Activated T-helper 1 cell treated with anti-CD3 and anti-CD28 coated beads, Interleukin-12 subunit alpha, Interleukin-12 subunit beta, Interleukin-2, Interleukin-4 antibody, amounts not matched to agents 30 ng/mL and 10 ng/mL and 1 ng/mL, durations not matched to agents 14 hours and 24 hours and 36 hours (primary cell): ENCODE measurements at regions not wholly inside any gene's neighbourhood (a gene's known extent, or its start where the extent isn't known, plus 50 kb on each side); places are given as distances from the start of the nearest gene placed in this dataset.
A peak's percentile ranks its signal among the peaks of the same experiment; 100 is the strongest.

ENCODE experiments used
- DNase-seq: peaks from one replicate; pipeline ENCODE4 v3.0.0; 2021; ENCODE audit warnings: low spot score
- H3K27ac Mint-ChIP-seq: one replicate; pipeline ENCODE4 v1.8.0; 2021; ENCODE audit warnings: mild to moderate bottlenecking, mixed read lengths
- H3K27me3 Mint-ChIP-seq: one replicate; pipeline ENCODE4 v1.8.0; 2022; ENCODE audit warnings: mild to moderate bottlenecking, moderate library complexity, mixed read lengths; ENCODE audit not compliant: insufficient read depth
- H3K36me3 Mint-ChIP-seq: one replicate; pipeline ENCODE4 v1.8.0; 2021; ENCODE audit warnings: low read depth, mixed read lengths
- H3K4me1 Mint-ChIP-seq: one replicate; pipeline ENCODE4 v1.8.0; 2021; ENCODE audit warnings: low read depth, mixed read lengths
- H3K4me3 Mint-ChIP-seq: one replicate; pipeline ENCODE4 v1.8.0; 2021; ENCODE audit warnings: mild to moderate bottlenecking, moderate library complexity, mixed read lengths
- H3K9me3 Mint-ChIP-seq: one replicate; pipeline ENCODE4 v1.8.0; 2021; ENCODE audit warnings: mixed read lengths
- intact Hi-C: fragments of 100-400 bp; cut with micrococcal nuclease; formaldehyde crosslinking; loops from one replicate; pipeline ENCODE4 v1.15.1; 2024

DNA sequence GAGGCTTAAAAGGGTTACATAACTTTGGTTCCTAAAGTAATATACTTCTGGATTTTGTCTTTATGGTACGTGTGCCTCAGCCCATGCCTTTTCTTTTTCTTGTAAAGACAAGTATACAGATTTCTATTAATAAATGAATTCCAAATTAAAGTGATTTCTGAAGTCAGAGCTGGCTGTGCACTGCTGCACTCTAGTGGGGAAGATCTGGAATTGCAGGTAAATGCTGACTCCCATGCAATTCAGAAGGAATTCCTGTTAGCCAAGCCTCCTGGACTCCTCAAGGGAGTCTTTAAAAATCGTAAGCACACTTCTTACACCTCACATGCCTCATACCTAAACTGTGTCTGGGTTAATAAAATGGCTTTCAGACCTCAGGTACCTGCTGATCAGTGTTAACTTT, 118.4 kb upstream of the SLC7A1 start:
- H3K27me3 Mint-ChIP-seq = peaks cover 8% of the 10 kb centered on the region
- H3K9me3 Mint-ChIP-seq = no peaks in the 10 kb centered on the region
- H3K27ac Mint-ChIP-seq = no peak overlapping the region
- DNase-seq = no peak
- no peaks in the 10 kb centered on the region for H3K36me3 Mint-ChIP-seq
- H3K4me1 Mint-ChIP-seq = no peaks in the 10 kb centered on the region
- H3K4me3 Mint-ChIP-seq = no peak overlapping the region
- intact Hi-C loops = no loop called here

DNA sequence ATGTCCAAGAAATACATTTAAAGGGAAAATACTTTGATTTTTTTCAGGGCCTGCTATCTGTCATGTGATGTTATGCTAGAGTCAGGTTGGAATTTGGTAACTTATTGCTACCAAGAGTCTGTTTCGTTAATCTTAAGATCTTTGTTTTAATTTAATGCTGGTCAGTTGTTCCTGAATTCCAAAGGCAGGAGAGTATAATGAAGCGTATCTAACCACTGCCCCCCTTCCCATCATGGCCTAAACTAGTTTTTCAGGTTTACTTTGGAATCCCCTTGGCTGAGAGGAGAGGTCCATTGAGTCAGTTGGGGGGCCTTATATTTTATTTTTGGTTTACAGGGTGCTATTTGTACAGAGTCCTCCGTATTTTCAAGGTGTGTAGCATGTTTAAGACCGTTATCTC, 116.3 kb upstream of the SLC7A1 start:
- no peak for DNase-seq
- H3K4me3 Mint-ChIP-seq = no peak overlapping the region
- H3K4me1 Mint-ChIP-seq = no peaks in the 10 kb centered on the region
- peaks cover 8% of the 10 kb centered on the region for H3K27me3 Mint-ChIP-seq
- H3K9me3 Mint-ChIP-seq = no peaks in the 10 kb centered on the region
- H3K27ac Mint-ChIP-seq = no peak overlapping the region
- no peaks in the 10 kb centered on the region for H3K36me3 Mint-ChIP-seq
- intact Hi-C loops = no loop called here

DNA sequence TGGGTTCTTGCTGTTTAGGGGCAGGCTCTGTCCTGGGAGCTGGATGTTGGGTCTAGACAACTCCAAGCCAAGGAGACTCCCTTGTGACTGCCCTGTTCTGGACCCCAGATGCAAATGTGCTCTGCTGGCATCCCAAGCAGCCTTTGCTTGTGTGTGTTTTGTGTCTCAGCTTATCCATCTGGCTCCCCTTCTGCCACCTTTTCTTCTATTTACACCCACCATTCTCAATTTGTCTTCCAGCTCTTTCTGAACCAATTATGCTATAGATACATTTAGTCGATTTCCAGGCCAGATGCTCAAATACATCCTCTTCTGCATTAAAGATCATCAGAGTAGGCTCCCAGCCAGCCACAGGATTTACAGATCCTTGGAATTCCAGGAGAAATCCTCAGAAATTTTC, 115.0 kb upstream of the SLC7A1 start:
- Mint-ChIP-seq H3K4me1 (no peaks in the 10 kb centered on the region), H3K9me3 (no peaks in the 10 kb centered on the region), H3K4me3 (no peak overlapping the region), H3K36me3 (no peaks in the 10 kb centered on the region), H3K27ac (no peak overlapping the region), H3K27me3 (peaks cover 6% of the 10 kb centered on the region)
- no peak for DNase-seq
- intact Hi-C loops = no loop called here

DNA sequence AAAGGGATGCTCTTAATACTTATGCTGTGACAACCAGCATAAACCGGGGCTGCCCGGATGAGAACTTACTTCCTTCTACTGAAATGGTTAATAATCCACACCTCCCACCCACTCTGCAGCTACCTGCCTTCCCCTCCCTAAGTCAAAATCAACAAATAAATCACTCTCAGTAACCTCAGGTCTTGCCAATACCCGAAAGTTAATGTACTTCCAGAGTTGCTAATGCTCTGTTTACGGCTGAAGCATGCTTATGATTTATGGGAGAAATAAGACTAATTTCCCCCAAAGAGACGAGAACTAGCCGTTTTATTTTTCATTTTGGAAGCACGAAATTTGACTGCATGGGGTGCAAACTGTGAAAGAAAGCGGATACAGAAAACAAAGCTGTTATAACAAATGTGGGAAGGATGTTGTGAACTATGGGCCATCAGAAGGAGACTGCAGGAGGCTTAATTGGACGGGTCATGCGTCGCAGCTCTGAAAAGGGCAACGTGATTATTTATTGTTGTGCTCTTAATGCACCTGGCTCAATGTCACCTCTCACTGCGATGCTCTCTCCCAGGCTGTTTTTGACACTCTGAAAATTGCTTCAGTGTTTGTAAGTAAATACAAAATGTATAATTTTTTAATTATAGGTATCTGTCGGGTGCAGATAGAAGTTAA, 114.0 kb upstream of the SLC7A1 start:
- intact Hi-C loops = loop anchor here (5.0 kb wide), 2 partner anchors 252 to 403 kb away; no protein-coding TSS in a partner anchor
- no peak overlapping the region for H3K4me3 Mint-ChIP-seq
- no peaks in the 10 kb centered on the region for H3K9me3 Mint-ChIP-seq
- H3K27me3 Mint-ChIP-seq = peaks cover 6% of the 10 kb centered on the region
- no peaks in the 10 kb centered on the region for H3K4me1 Mint-ChIP-seq
- DNase-seq = no peak
- H3K27ac Mint-ChIP-seq = no peak overlapping the region
- no peaks in the 10 kb centered on the region for H3K36me3 Mint-ChIP-seq

DNA sequence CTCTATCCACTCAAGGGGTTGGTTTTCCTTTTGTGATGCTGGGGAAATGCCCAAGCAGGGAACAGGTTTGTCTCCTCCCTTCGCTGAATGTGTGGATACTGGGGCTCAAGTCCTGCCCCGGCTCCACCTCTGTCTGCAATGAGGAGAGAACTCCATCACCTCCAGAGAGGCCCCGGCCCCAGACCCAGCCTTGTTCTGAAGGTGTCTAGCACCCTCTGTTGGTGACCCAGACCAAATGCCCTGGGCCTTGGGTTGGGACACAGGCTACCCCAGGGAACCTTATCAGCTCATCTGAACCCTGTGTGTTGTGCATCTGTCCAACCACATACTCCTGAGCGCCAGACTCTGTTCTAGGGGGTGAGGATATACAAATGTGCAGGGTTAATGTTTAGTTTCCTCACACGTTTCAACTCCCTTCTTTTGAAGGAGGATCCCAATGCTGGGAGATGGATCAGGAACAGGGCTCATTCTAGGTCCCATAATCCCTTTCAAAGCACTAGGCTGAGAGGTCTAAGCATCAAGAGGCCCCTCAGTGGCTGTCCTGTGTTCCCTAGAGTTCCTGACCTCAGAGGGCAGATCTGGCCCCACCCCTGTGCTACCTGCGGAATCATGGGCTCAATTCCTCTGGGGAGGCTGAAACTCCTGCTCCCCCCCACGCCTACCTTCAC, 112.5 kb upstream of the SLC7A1 start:
- peaks cover 12% of the 10 kb centered on the region for H3K27me3 Mint-ChIP-seq
- DNase-seq = peak; percentile 31
- H3K36me3 Mint-ChIP-seq = no peaks in the 10 kb centered on the region
- no peak overlapping the region for H3K27ac Mint-ChIP-seq
- no peaks in the 10 kb centered on the region for H3K9me3 Mint-ChIP-seq
- intact Hi-C loops = loop anchor here (1.0 to 5.0 kb wide), 4 partner anchors 200 to 404 kb away; no protein-coding TSS in a partner anchor
- no peaks in the 10 kb centered on the region for H3K4me1 Mint-ChIP-seq
- H3K4me3 Mint-ChIP-seq = no peak overlapping the region

DNA sequence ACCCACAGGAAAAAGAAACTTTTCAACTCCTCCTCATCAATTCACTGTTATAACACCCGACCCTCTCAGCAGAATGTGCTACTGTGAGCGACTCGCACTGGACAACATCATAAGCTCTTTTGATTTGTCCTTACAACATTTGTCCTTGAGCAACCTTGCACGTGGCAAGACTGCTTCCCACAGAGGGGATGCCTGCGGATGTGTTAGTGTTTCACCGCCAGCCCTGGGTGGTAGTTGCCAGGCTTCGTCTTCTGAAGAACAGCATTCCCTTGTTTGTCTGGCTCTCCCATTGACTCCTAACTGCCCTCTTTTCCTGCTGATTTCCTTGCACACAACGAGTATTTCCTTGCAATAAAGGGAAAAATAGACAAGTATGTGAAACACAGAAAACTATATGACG, 111.4 kb upstream of the SLC7A1 start:
- intact Hi-C loops = loop anchor here (5.0 kb wide), 2 partner anchors 250 to 405 kb away; no protein-coding TSS in a partner anchor
- no peaks in the 10 kb centered on the region for H3K36me3 Mint-ChIP-seq
- H3K4me3 Mint-ChIP-seq = no peak overlapping the region
- H3K27me3 Mint-ChIP-seq = peaks cover 21% of the 10 kb centered on the region
- H3K4me1 Mint-ChIP-seq = no peaks in the 10 kb centered on the region
- DNase-seq = no peak
- no peak overlapping the region for H3K27ac Mint-ChIP-seq
- H3K9me3 Mint-ChIP-seq = no peaks in the 10 kb centered on the region

DNA sequence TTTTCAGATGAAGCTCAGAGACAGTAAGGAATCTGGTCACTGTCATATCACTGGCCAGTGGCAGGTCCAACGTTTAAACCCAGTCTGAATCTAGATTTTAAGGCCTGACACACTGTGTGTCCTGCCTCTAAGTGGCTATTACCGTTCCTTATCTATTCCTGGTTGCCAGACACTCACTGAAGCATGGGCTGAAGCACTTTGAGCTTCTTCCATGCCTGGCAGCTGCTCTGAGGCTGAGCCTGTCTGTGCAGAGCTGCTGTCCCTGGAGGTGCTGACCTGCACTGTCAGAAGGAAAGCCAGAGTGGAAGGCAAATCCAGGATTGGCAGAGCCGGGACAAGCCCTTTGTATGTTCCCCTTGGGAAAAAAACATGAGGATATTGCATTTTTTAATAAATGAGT, 109.2 kb upstream of the SLC7A1 start:
- DNase-seq = no peak
- Mint-ChIP-seq H3K27me3 (peaks cover 27% of the 10 kb centered on the region), H3K4me1 (no peaks in the 10 kb centered on the region), H3K27ac (no peak overlapping the region), H3K9me3 (no peaks in the 10 kb centered on the region), H3K4me3 (no peak overlapping the region), H3K36me3 (no peaks in the 10 kb centered on the region)
- intact Hi-C loops = loop anchor here (5.0 kb wide), 2 partner anchors 247 to 408 kb away; no protein-coding TSS in a partner anchor

DNA sequence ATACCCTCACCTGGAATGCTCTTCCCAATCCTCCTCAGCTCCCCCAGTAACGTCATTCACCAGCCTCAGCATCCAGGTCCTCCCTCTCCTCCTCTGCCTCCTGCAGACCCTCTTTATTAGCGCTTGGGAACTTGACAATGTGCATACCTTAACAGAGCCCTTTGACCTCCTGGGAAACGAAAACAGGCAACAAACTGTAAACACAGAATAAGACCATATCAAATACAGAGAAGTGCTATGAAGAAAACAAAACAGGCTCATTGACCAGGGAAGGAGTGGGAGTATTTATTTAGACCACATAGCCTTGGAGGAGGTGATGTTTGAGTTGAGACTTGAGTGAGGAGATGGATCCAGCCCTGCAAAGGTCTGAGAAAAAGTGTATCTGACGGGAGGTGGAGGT, 107.9 kb upstream of the SLC7A1 start:
- Mint-ChIP-seq H3K27ac (no peak overlapping the region), H3K36me3 (no peaks in the 10 kb centered on the region), H3K9me3 (no peaks in the 10 kb centered on the region), H3K4me3 (no peak overlapping the region), H3K4me1 (no peaks in the 10 kb centered on the region), H3K27me3 (peaks cover 27% of the 10 kb centered on the region)
- DNase-seq = no peak
- intact Hi-C loops = no loop called here

DNA sequence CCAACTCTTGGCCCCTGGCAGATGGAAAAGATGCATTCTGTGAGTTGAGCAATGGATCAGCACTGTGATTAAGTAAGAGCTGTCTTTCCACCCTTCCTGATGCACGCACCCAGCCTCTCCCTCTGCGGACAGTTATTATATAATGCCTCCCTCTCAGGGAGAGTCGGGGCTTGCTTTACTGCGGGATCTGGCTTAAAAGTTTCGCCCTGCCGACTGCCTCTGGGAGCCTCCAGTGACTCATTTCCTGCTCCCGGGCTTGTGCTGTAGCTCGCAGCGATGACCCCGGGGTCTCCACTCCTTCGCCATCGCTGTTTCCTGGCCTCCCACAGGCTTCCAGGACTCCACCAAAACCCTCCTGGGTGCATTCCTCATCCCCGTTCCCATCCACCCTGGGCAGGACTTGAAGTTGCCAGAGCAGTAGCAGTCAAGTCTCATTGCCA, 107.4 kb upstream of the SLC7A1 start:
- intact Hi-C loops = no loop called here
- Mint-ChIP-seq H3K36me3 (no peaks in the 10 kb centered on the region), H3K27ac (no peak overlapping the region), H3K4me3 (no peak overlapping the region), H3K9me3 (no peaks in the 10 kb centered on the region), H3K27me3 (peaks cover 27% of the 10 kb centered on the region), H3K4me1 (no peaks in the 10 kb centered on the region)
- no peak for DNase-seq

DNA sequence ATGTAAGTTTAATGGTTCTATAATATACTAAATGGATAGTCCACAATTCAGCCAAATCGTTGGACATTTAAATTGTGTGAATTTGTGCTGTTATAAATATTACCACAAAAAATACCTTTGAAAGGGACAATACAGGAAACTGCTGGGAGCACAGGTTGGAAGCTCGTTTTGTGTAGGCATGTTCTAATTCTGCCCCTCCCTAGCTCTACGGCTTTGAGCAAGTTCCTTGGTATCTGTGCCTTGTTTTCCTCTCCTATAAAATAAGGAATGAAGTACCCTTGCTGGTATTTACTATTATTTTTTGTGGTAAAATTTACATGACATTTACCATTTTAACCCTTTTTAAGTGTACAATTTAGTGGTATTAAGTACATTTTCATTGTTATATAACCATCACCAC, 102.6 kb upstream of the SLC7A1 start:
- no peaks in the 10 kb centered on the region for H3K9me3 Mint-ChIP-seq
- peaks cover 29% of the 10 kb centered on the region for H3K27me3 Mint-ChIP-seq
- DNase-seq = no peak
- H3K36me3 Mint-ChIP-seq = no peaks in the 10 kb centered on the region
- intact Hi-C loops = no loop called here
- no peak overlapping the region for H3K4me3 Mint-ChIP-seq
- H3K4me1 Mint-ChIP-seq = no peaks in the 10 kb centered on the region
- no peak overlapping the region for H3K27ac Mint-ChIP-seq

DNA sequence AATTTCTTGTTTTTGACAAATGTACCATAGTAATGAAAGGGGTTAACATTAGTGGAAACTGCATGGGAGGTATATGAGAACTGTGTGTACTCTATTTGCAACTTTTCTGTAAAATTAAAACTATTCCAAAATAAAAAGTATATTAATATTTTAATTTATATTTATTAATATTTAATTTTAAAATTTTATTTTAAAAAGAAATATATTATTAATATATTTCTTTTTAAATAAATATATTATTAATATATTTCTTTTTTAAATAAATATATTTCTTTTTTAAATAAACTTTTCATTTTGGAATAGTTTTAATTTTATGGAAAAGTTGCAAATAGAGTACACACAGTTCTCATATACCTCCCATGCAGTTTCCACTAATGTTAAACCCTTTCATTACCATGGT, 101.1 kb upstream of the SLC7A1 start:
- intact Hi-C loops = no loop called here
- DNase-seq = no peak
- Mint-ChIP-seq H3K4me1 (no peaks in the 10 kb centered on the region), H3K27me3 (peaks cover 17% of the 10 kb centered on the region), H3K27ac (no peak overlapping the region), H3K36me3 (no peaks in the 10 kb centered on the region), H3K4me3 (no peak overlapping the region), H3K9me3 (no peaks in the 10 kb centered on the region)

DNA sequence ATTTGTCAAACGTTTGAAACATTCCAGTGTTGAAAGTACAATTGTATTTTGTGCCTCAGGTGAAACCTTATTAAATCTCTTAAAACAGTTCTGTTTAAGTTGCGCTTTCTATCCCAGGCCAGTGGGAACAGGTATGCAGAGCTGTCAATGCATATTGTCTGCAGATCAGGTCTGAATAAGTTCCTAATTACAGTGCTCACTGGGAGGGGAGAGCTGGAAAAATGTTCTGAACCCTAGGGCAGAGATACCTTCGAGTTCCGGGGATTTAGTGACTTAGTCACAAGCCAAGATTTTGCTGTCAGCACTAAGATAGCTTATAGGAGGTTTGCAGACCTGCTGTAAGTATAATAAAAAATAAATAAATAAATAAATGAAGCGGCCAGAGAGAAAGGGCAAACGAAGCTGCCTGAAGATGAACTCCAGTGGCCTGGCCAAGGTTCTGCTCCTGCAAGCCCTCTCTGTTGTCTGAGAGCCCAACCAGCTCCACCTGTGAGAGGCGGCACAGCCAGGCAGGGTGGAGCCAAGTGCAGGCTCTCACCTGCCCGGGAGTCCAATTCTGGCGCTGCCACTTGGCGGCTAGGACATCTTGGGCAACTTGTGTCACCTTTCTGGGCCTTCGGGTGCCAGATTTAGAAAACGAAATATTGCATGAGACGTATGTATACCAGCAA, 97.9 kb upstream of the SLC7A1 start:
- Mint-ChIP-seq H3K36me3 (no peaks in the 10 kb centered on the region), H3K9me3 (no peaks in the 10 kb centered on the region), H3K4me3 (no peak overlapping the region), H3K27ac (no peak overlapping the region), H3K27me3 (peaks cover 12% of the 10 kb centered on the region), H3K4me1 (peaks cover 5% of the 10 kb centered on the region)
- no peak for DNase-seq
- intact Hi-C loops = no loop called here

DNA sequence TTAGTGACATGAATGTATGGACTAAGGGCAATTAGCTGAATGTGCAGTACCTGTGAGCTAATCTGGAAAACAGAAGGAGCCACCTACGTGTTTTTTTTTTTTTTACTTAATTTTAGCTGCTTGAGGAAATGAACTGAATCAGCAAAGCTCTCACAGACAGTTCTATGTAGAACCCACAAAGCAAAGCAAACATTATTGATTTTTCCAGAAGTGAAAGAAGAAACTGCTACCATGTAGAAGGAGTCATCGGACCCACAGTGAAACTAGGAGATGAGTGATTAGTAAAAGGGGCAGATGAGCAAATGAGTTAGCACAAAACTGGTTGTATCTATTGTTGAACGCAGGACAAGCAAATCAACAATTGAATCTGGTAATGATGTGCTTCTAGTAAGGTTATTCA, 94.1 kb upstream of the SLC7A1 start:
- Mint-ChIP-seq H3K4me1 (peaks cover 5% of the 10 kb centered on the region), H3K27me3 (peaks cover 11% of the 10 kb centered on the region), H3K36me3 (no peaks in the 10 kb centered on the region), H3K4me3 (no peak overlapping the region), H3K27ac (no peak overlapping the region), H3K9me3 (no peaks in the 10 kb centered on the region)
- DNase-seq = no peak
- intact Hi-C loops = no loop called here
